Spleen (tissue), 7 donors: ENCODE measurements at regions not wholly inside any gene's neighbourhood (a gene's known extent, or its start where the extent isn't known, plus 50 kb on each side); places are given as distances from the start of the nearest gene placed in this dataset.

Experiments used
- CTCF ChIP-seq, 11 experiments: fragments of 200-600 bp in 7 of 11; fragments of 450-650 bp in 4 of 11; sonication (generic) in 4 of 11; IDR thresholded peaks in 8 of 11; conservative IDR thresholded peaks in 3 of 11; 1 replicate in 7 of 11; 2 replicates in 4 of 11; pipeline versions ENCODE4 v1.4.0 to v1.8.0; 2016 to 2021; ENCODE audit warnings: antibody characterized with exemption in 11 of 11, inconsistent platforms in 4 of 11, mild to moderate bottlenecking in 1 of 11
- POLR2A ChIP-seq, 3 donors: fragments of 450-650 bp; IDR thresholded peaks; one replicate each; pipeline ENCODE4 v1.5.1; 2017; ENCODE audit warnings: antibody characterized with exemption in 3 of 3, mild to moderate bottlenecking in 1 of 3
- donor health status: DM: no; HTN: no; CAD: no; lungs with moderate emphysema.
- donor health status: DM: no; HTN: no; CAD: no.
- donor health status: DM: no; HTN: no; CAD: no.

DNA sequence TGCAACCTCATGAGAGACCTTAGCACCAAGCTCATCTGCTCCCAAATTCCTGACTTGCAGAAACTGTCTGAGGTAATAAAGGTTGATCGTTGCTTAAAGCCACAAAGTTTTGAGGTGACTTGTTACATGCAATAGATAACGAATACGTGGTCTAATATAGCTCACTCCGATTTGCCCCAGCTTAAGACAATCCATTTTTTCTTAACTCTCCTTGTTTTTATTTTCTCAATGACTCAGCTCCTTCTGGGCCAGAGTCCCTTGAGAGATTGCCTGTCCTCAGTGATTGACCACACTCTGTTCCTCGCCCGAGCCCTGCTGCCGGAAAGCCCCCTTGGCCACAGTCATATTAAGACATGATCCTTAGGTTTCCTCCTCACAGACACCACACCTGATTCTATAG is 63.7 kb upstream of the FANCC start:
- TF ChIP-seq CTCF (IDR thresholded peaks at IDR 0.05 in 8 of 11, conservative IDR thresholded peaks at IDR 0.05 in 3 of 11) (no peak), POLR2A (IDR thresholded peaks at IDR 0.05) (no peak)
